Lower leg skin (tissue), 3 donors: ENCODE measurements at regions not wholly inside any gene's neighbourhood (a gene's known extent, or its start where the extent isn't known, plus 50 kb on each side); places are given as distances from the start of the nearest gene placed in this dataset.

Experiments used
- CTCF ChIP-seq, 3 donors: fragments of 450-650 bp; IDR thresholded peaks; one replicate each; pipeline ENCODE4 v1.5.1; 2016; ENCODE audit warnings: antibody characterized with exemption in 3 of 3, mild to moderate bottlenecking in 3 of 3, moderate library complexity in 2 of 3
- POLR2A ChIP-seq, 2 donors: fragments of 450-650 bp; IDR thresholded peaks; one replicate each; pipeline ENCODE4 v1.6.1; 2016 to 2017; ENCODE audit warnings: antibody characterized with exemption in 2 of 2, mild to moderate bottlenecking in 1 of 2, moderate library complexity in 1 of 2

DNA sequence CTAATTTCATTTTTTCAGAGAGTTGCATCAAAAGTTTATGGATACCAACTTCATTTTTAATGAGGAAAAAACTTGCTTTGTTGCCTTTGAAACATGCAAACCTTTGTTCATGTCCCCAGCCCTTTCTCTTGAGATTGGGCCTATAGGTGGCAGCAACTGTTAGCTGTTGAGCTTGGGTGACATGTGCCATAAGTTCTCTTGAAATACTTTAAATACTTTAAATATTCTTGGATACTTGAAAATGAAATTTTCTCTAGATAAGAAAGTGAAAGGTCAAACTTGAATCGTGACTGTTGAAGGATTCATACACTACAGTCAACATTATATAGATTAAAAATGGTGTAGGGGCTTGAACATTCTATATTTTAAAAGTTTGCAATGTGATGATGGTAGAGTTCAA, 294.9 kb downstream of the NDFIP2 start:
- TF ChIP-seq POLR2A (IDR thresholded peaks at IDR 0.05) (no peak), CTCF (IDR thresholded peaks at IDR 0.05) (no peak)
